AG09319 (cell line): ENCODE measurements at regions not wholly inside any gene's neighbourhood (a gene's known extent, or its start where the extent isn't known, plus 50 kb on each side); places are given as distances from the start of the nearest gene placed in this dataset.

Experiments used
- DNase-seq: peaks from one replicate; pipeline ENCODE4 v3.0.0-alpha.2; 2010; ENCODE audit warnings: low read depth; ENCODE audit errors: extremely low read depth
- TF ChIP-seq, protein P1 (sequence below): IDR thresholded peaks from 2 replicates; pipeline ENCODE4 v1.5.1; 2011; ENCODE audit warnings: low read depth, mild to moderate bottlenecking, inconsistent platforms, low read length, moderate library complexity

DNA sequence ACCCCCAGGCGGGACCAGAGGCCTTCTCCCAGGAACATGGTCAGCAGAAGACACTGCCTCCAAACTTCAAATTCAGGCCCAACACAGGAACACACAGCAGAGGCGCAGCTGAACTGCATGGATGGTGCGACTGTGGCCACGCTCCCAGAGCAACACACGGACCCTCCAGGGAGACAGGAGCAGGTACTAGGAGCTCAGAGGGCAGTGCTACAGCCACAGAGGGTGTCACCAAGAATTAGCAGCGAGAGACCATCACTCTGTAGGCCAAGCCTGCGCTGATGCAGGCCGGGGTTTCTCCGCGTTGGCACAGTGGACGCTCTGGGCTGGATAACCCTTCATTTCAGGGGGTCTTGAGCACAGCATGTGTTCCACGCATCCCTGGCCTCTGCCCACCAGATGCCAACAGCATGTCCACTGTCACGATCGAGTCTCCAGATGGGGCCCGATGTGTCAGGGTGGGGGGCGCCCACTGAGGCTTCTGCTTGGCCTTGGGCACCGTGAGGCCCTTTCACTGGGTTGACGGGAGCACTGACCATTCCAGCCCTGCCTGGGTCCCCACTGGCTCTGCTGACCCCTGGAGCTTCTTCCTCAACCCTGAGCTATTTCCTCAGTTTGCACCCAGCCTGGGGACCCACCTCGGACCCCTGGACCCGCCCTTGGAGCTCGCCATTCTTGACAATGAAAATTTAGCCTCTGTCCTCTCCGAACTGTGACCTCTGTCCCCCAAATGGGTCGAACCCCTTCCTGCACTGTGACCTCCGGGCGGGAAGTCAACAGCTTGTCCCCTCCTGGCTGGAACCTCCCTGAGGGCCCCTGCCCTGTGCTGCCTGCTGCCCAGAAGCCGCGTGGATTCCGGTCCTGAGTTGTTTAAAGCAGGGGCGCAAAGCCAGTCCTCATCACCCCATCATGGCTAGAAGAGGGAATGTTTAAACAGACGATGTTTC is 239.4 kb downstream of the DLL1 start:
- DNase-seq = no peak

DNA sequence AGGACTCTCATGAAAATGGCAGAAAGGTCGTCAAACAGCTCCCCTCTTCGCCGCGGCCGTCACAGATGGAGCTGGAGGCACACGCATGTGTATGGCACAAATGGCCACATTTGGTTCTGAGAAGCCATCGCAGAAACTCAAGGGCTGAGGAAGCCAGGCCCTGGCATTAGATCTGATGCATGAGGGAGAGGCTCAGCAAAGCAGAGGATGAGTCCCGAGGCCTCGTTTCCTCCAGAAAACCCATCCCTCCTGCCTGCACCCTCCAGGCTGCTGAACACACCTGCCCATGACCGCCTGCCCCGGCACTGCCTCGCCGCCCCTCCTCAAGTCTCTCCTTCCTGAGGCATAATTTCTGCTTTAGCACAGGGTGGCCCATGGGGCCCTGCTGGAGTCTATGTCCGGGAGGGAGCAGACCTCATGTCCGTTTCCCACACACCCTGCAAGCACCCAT is 240.3 kb downstream of the DLL1 start:
- TF ChIP-seq, protein P1, sequence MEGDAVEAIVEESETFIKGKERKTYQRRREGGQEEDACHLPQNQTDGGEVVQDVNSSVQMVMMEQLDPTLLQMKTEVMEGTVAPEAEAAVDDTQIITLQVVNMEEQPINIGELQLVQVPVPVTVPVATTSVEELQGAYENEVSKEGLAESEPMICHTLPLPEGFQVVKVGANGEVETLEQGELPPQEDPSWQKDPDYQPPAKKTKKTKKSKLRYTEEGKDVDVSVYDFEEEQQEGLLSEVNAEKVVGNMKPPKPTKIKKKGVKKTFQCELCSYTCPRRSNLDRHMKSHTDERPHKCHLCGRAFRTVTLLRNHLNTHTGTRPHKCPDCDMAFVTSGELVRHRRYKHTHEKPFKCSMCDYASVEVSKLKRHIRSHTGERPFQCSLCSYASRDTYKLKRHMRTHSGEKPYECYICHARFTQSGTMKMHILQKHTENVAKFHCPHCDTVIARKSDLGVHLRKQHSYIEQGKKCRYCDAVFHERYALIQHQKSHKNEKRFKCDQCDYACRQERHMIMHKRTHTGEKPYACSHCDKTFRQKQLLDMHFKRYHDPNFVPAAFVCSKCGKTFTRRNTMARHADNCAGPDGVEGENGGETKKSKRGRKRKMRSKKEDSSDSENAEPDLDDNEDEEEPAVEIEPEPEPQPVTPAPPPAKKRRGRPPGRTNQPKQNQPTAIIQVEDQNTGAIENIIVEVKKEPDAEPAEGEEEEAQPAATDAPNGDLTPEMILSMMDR = no peak
- no peak for DNase-seq

More for the DNA sequence above, 239.4 kb downstream of the DLL1 start:
- TF ChIP-seq, protein P1 = no peak

DNA sequence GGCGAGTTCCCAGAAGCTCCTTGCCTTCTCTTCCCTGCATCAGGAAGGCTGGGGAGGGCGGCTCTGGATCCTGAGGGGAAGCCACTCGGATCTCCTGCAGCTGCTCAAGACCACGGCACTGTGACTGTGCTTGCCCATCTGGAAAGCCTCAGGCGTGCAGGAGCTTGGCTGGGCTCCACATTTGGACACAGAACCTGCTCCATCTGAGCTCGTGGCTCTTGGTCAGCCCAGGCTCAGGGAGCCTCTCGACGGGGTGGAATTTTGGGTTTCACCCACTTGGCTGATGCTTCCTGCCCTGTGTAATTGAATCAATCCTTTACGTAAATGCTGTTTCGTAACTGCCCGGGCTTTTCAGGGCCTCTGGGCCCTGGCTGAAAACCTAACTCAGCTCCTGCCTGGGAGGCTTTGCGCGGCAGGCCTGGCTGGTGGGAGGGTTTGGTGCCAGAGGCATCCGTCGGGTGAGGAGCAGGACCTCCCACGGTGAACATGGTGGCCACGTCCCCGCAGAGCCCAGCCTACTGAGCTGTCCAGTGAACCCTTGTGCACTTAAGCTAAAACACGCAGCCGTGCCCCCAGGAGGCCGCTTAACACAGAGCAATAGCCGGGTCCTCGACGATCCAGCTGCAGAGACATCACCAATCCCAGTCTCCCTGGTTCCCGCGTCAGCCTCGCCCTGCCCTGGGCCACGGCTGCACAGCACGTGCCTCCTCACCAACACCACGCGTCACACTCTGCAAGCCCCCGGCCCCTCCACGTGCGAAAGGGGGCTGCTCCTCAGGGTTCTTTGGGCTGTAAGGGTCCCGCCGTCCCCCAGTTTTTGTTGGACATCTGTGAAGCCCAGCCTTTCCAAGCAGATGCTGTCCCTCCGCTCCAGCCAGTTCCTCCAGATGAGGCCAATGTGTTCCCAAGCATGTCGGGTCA is 241.0 kb downstream of the DLL1 start:
- peak; percentile 97 for DNase-seq
- TF ChIP-seq, protein P1 = no peak

DNA sequence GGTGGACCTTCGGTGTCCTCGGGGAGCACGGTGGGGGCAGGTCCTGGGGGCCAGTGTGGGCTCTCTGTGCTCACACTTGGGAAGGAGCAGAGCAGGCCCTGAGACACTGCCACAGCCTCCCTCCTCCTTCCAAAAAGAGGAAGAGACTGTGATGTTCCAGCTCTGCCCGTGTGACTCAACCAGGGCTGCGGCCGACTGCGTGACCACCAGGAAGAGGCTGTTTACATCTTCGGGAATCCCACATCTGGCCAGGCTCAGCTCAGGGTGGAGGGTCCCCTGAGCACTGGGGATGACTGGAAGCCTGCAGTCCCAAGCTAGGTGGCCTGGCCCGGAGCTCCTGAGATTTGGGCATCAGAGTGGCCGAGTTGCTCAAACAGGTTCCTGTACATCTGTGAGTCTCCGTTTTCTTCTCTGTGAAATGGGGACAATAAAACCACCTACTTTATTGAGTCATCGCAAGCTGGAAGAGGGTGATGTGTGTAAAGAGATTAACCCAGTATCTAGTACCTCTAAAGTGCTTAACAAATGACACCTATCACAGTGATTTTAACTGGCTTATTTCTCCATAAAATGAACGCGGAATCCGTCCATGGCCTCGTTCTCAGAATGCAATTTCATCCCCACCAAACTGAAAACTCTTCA is 242.1 kb downstream of the DLL1 start:
- TF ChIP-seq, protein P1 = no peak
- DNase-seq = peak; percentile 49

DNA sequence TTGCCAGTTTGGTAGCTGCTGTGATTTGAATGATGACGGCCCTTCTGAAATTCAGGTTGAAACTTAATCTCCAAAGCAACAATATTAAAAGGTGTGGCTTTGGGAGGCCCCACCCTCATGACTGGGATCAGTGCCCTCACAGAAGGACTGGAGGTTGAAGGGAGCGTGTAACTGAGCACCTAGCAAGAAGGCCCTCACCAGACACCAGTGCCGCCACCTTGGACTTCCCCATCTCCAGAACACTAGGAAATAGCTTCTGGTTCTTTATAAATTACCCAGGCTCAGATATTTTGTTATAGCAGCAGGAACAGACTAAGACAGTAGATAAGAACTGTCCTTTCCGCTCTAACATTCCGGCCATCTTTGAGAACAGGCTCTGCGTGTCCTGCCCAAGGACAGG is 243.1 kb downstream of the DLL1 start:
- no peak for DNase-seq
- TF ChIP-seq, protein P1 = no peak

DNA sequence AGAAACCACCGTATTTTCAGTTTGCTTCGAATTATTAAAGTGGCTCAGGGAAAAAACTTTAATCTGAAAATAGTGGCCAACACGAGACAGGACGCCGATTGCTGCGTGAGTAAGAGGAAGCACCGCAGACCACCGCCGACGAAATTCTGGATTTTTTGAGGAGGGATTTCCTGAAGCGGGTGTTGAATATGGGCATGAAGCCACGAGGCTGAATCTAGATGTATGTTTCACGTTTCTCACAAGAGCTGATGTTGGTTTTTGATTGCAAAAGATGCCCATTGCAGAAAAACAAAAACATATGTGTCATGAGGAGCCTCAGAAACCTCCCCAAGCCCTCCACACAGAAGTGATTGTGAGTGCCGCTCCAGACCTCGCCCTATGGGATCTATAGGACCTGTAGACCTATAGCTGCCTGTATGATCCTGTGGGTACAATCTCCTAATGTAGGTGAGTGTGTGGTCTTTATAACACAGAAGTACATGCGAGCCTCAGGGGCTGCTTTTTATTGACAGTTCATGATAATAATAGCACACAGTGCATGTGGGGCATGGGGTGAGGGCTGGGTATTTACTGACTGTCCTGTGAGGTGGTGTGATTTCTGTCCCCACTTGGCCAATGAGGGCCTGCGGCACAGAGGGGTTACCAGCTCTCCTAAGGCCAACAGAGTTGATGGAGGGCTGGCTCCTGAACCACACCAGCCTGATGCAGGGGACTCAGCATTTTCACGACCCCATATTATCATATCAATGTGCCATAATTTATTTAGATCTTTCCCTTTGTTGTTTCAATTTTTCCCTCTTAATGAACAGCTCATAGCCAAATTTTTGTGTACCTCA is 243.9 kb downstream of the DLL1 start:
- peak; percentile 51 for DNase-seq
- TF ChIP-seq, protein P1 = no peak
